ENCODE measurements at regions not wholly inside any gene's neighbourhood (a gene's known extent, or its start where the extent isn't known, plus 50 kb on each side); places are given as distances from the start of the nearest gene placed in this dataset.

- TF ChIP-seq, protein P1, sequence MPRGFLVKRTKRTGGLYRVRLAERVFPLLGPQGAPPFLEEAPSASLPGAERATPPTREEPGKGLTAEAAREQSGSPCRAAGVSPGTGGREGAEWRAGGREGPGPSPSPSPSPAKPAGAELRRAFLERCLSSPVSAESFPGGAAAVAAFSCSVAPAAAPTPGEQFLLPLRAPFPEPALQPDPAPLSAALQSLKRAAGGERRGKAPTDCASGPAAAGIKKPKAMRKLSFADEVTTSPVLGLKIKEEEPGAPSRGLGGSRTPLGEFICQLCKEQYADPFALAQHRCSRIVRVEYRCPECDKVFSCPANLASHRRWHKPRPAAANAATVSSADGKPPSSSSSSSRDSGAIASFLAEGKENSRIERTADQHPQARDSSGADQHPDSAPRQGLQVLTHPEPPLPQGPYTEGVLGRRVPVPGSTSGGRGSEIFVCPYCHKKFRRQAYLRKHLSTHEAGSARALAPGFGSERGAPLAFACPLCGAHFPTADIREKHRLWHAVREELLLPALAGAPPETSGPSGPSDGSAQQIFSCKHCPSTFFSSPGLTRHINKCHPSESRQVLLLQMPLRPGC (tag by site-specific recombination; IDR thresholded peaks at IDR 0.05) = no peak
- TF ChIP-seq, protein P2, sequence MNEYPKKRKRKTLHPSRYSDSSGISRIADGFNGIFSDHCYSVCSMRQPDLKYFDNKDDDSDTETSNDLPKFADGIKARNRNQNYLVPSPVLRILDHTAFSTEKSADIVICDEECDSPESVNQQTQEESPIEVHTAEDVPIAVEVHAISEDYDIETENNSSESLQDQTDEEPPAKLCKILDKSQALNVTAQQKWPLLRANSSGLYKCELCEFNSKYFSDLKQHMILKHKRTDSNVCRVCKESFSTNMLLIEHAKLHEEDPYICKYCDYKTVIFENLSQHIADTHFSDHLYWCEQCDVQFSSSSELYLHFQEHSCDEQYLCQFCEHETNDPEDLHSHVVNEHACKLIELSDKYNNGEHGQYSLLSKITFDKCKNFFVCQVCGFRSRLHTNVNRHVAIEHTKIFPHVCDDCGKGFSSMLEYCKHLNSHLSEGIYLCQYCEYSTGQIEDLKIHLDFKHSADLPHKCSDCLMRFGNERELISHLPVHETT (tag by site-specific recombination; IDR thresholded peaks at IDR 0.05) = no peak
- TF ChIP-seq KLF16 (tag by site-specific recombination; IDR thresholded peaks at IDR 0.05) (no peak), ZBTB11 (tag by site-specific recombination; conservative IDR thresholded peaks at IDR 0.05; ENCODE audit: low read depth) (no peak), HOXC10 (CRISPR knock-in tag; IDR thresholded peaks at IDR 0.05) (no peak), CTCF (tag by site-specific recombination; IDR thresholded peaks at IDR 0.05) (no peak)
These were observed 57.9 kb downstream of the GPR101 start for GRCh38 chrX:136975684-136976470.

All from HEK293 (cell line).